ENCODE measurements at regions not wholly inside any gene's neighbourhood (a gene's known extent, or its start where the extent isn't known, plus 50 kb on each side); places are given as distances from the start of the nearest gene placed in this dataset.

DNA sequence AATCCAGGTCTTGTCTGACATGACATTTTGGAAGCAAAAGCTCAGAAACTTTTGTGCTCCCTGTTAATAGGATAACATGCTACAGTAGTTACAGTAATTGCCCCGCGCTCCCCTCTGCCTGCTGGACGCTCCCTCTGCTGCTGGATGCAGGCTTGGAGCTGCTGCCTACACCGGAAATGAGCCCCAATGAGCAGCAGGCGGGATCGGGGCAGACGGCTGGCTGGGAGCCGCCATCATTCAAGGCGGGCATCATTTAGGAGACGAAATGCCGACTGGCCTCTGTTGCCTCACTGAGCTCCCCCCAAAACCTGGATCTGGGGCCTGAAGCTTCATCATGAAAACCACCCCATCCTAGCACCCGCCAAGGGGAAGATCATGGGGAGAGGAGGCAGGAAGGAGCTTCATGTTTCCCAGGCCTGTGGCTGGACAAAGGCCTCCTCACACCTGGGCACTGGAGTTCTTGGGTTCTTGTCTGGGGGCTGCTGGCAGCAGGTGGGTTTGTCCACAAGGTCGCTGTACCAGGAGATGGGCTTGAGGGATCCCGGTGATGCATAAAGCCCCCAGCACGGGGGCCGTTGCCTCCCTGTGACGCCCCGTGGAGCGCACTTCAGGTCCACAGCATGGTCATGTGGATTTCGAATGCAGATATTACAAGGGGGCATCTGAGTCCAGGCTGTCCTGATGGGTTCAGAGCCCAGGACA lies 664.3 kb downstream of the BRD1 start:
- DNase-seq (ENCODE audit: low read depth) (no peak), FAIRE-seq (no peak)
- H3K36me3 ChIP-seq (ENCODE audit: control insufficient read depth, insufficient read depth, low read length) = no peaks in the 10 kb centered on the region
- H3K4me3 ChIP-seq (ENCODE audit: low read depth, low read length) = no peak overlapping the region
- TF ChIP-seq, protein P1, sequence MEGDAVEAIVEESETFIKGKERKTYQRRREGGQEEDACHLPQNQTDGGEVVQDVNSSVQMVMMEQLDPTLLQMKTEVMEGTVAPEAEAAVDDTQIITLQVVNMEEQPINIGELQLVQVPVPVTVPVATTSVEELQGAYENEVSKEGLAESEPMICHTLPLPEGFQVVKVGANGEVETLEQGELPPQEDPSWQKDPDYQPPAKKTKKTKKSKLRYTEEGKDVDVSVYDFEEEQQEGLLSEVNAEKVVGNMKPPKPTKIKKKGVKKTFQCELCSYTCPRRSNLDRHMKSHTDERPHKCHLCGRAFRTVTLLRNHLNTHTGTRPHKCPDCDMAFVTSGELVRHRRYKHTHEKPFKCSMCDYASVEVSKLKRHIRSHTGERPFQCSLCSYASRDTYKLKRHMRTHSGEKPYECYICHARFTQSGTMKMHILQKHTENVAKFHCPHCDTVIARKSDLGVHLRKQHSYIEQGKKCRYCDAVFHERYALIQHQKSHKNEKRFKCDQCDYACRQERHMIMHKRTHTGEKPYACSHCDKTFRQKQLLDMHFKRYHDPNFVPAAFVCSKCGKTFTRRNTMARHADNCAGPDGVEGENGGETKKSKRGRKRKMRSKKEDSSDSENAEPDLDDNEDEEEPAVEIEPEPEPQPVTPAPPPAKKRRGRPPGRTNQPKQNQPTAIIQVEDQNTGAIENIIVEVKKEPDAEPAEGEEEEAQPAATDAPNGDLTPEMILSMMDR (IDR thresholded peaks at IDR 0.05; ENCODE audit: insufficient read depth, low read length, severe bottlenecking) = no peak
- H3K27me3 ChIP-seq (ENCODE audit: control insufficient read depth, insufficient read depth, low read length) = no peaks in the 10 kb centered on the region

DNA sequence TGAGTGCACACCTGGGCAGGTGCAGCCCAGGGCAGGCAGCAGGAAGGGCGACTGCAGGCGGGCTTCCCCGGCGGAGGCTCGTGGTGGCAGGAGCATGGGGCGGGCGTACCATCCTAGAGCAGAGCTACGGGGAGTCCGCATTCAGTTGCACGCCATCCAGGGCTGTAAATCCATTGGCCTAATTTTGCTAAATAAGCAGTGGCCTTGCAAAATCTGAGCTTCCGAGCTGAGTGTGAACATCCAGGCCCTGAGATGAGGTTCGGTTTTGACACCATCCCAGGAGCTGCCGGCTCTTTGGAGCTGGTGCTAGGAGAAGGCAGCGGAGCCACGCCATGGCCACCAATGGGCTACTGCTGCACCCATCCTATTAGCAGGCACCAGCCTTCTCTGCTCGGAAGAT lies 664.8 kb downstream of the BRD1 start:
- H3K36me3 ChIP-seq (ENCODE audit: control insufficient read depth, insufficient read depth, low read length) = no peaks in the 10 kb centered on the region
- FAIRE-seq = no peak
- no peak for DNase-seq (ENCODE audit: low read depth)
- TF ChIP-seq, protein P1 (IDR thresholded peaks at IDR 0.05; ENCODE audit: insufficient read depth, low read length, severe bottlenecking) = no peak
- H3K27me3 ChIP-seq (ENCODE audit: control insufficient read depth, insufficient read depth, low read length) = no peaks in the 10 kb centered on the region
- no peak overlapping the region for H3K4me3 ChIP-seq (ENCODE audit: low read depth, low read length)

DNA sequence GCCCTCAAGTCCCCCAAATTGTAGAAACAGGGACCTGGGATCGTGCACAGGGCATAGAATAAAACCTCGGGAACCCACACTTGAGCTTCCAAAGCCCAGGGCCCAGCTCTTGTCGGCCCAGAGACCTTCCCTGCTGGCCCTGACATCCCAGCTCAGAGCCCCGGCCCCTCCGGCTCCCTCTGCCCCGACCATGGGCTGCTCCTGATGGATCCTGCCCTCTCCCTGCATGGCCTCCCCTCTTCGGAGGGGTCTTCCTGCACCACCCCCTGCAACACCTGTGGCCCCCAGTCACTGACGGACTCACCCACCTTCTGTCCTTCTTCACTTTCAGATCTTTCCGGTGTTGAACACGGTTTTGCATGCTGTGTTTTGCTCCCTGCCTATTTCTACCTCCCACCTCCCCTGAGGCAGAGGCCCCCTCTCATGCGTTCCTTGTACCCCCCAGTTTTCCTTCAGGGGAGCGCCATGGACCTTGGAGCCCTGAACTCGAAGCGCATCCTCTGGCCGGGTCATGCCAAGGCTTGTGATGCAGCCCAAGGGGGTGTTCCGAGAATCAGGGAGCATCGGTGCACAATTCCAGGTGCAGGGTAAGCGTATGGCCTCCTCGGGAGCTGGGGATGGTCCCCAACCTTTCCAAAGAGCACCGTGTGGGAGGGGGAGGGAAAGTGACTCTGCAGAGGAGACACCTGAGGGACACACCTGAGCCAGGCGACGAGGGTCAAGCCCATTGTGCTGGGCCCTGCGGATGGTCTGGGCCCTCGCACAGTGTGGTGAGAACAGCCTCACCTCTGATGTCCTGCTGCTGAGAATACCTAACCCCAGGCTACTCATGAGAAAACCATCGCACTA lies 666.4 kb downstream of the BRD1 start:
- TF ChIP-seq, protein P1 (IDR thresholded peaks at IDR 0.05; ENCODE audit: insufficient read depth, low read length, severe bottlenecking) = no peak
- Histone ChIP-seq H3K36me3 (ENCODE audit: control insufficient read depth, insufficient read depth, low read length) (no peaks in the 10 kb centered on the region), H3K4me3 (ENCODE audit: low read depth, low read length) (no peak overlapping the region), H3K27me3 (ENCODE audit: control insufficient read depth, insufficient read depth, low read length) (no peaks in the 10 kb centered on the region)
- DNase-seq (ENCODE audit: low read depth) (no peak), FAIRE-seq (no peak)

DNA sequence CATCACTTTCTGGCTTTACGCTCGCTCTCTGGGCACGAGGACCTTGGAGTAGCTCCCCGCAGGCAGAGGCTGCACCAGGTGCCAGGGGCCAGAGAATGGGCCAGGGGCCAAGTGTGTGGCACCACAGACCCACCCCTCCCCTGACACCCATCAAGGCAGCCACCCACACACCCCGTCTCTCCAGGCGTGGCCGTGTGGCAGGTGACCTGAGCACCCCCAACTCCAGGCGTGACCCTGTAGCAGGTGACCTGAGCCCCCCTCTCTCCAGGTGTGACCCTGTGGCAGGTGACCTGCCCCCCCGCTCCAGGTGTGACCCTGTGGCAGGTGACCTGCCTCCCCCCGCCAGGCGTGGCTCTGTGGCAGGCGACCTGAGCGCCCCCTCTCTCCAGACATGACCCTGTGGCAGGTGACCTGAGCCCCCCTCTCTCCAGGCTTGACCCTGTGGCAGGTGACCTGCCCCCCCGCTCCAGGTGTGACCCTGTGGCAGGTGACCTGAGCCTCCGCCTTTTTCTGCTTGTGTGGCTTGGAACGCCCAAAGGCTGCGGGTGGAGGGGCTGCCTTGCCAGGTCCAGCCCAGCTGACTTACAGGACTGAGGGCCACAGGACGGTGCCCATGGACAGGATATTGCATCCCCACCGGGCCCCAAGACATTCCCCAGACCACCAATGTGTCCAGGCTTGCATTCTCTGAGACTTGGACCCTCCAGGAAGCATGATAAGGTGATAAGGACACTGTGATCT lies 667.2 kb downstream of the BRD1 start:
- FAIRE-seq (no peak), DNase-seq (ENCODE audit: low read depth) (no peak)
- Histone ChIP-seq H3K4me3 (ENCODE audit: low read depth, low read length) (no peak overlapping the region), H3K36me3 (ENCODE audit: control insufficient read depth, insufficient read depth, low read length) (no peaks in the 10 kb centered on the region), H3K27me3 (ENCODE audit: control insufficient read depth, insufficient read depth, low read length) (no peaks in the 10 kb centered on the region)
- TF ChIP-seq, protein P1 (IDR thresholded peaks at IDR 0.05; ENCODE audit: insufficient read depth, low read length, severe bottlenecking) = no peak

DNA sequence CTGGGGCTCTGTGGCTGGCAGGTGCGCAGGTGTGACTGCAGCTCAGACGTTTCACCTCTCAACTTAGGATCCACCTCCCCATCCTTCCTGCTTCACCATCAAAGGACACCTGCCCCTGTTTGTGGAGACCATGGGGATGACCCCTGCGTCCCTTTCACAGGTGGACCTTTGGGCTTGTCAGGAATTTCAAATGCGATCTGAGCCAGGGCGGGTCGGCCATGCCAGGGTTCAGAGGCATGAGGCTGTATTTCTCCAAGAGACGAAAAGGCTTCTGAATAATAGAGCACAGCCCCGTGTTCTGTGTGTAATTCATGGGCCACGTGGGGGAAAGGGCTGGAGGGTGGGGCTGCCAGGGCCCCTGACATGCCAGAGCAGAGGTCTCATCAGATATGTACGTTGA lies 668.0 kb downstream of the BRD1 start:
- Histone ChIP-seq H3K36me3 (ENCODE audit: control insufficient read depth, insufficient read depth, low read length) (no peaks in the 10 kb centered on the region), H3K27me3 (ENCODE audit: control insufficient read depth, insufficient read depth, low read length) (no peaks in the 10 kb centered on the region), H3K4me3 (ENCODE audit: low read depth, low read length) (no peak overlapping the region)
- DNase-seq (ENCODE audit: low read depth) (no peak), FAIRE-seq (no peak)
- TF ChIP-seq, protein P1 (IDR thresholded peaks at IDR 0.05; ENCODE audit: insufficient read depth, low read length, severe bottlenecking) = no peak

Data from bronchial epithelial cell (primary cell).